Embryonic facial prominence (tissue), 1 donor: ENCODE measurements at regions not wholly inside any gene's neighbourhood (a gene's known extent, or its start where the extent isn't known, plus 50 kb on each side); places are given as distances from the start of the nearest gene placed in this dataset.
"Not testable (repeated sequence)": the region's sequence is repeated elsewhere in the genome, so short reads cannot be mapped to it uniquely, and the experiment has no call there.

Source experiments
- DNase-seq: peaks from one replicate; pipeline ENCODE4 v3.0.0-alpha.2; 2016; ENCODE audit errors: extremely low spot score

DNA sequence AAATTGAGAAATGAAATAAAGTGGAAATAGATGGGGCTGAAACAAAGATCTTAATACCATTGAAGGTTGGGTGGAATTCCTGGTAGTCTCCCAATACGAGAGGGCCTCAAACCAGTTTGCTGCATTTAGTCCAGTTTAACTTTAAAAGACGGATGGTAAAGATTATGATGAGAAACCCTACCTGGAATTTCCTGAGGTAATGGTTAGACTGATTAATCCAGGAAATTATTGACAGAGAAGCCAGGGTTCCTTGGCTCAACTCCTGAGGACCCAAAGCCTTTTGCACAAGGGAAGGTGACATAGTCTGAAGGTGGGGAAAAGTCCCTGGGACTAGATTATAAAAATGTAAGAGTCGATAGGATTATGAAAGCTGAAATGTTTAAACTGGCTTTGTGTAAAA lies 133.2 kb upstream of the SLITRK5 start:
- DNase-seq, result no peak

DNA sequence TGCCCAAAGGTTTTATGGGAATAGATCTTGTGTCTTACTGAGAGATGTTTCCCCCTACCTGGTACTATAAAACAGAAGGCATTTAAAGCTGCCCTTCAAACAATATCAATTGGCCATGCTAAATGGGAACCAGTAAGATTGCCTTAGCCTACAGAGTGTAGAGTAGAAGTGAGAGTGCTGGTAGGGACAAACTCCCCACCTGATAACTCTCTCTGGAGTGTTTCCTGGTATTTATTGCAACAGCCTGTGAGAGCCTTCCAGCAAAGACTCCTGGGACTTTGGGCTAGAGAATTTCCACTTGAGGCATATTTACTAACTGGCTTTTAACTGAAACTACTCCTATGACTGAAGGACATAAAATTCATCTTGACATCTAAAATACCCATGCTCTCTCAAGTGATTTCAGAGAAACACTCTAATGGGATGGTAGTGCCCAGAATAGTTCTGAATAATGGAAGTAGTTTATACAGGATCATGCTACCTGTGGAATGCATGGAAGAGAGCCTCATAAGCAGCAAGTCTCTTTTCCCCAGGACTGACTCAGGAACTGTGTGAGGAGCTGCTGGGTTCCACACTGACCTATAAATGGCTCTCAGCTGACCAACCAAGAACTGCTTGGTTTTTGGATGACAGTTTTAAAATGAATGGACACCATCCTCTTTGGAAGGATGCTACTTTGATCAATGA lies 132.7 kb upstream of the SLITRK5 start:
- no peak for DNase-seq

DNA sequence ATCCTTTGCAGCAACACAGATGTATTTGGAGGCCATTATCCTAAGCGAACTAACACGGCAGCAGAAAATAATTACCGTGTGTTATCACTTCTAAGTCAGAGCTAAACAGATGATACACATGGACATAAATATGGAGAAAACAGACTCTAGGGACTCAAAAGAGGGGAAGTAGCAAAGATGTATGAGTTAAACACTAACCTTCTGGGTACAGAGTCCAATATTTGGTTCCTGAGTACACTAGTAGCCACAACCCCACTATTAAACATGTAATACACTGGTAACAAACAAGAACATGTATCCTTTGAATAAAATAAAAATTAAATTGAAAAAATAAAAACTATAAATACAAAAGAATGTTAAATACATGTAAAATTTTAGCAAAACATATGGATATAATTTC lies 118.0 kb upstream of the SLITRK5 start:
- no peak for DNase-seq

DNA sequence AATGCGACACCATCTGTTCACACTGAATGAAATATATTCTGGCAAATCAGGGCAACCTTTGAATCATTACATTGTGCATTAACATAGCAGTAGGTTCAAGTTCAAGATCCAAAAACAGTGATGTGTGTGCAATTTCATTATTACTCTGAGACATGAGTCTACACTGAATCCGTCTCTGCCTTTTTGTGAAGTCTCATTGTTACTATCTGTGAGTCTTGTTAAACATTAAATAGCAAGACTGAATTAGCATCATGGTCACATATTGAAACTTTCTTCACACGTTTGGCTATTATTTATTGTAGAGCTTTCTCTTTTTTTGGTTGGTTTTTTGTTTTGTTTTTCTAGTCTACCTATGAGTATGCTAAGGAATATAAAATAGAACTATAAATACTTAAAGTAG lies 117.1 kb upstream of the SLITRK5 start:
- no peak for DNase-seq

DNA sequence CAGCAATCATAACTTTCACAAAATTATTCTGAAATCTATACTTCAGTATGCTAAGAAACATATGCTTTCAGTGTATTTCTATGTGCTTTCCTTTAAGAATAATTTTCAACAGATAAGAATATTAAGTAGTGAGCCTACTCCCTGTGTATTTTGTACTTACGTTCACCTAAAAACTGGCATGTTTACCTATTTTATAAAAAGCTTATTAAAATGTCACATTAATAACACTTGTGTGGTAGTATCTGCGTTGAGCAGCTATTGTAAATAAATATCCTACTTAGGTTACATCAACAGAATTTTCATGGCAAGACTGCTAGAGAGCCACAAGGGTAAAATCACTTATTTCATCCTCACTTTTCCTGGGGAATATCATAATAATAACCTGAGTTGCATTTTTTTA lies 113.4 kb upstream of the SLITRK5 start:
- DNase-seq, result no peak

DNA sequence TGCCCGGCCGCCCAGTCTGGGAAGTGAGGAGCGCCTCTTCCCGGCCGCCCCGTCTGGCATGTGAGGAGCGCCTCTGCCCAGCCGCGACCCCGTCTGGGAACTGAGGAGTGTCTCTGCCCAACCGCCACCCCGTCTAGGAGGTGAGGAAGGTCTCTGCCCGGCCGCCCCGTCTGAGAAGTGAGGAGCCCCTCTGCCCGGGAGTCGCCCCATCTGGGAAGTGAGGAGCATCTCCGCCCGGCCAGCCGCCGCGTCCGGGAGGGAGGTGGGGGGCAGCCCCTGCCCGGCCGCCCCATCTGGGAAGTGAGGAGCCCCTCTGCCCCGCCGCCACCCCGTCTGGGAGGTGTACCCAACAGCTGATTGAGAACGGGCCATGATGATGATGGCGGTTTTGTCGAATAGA lies 109.6 kb upstream of the SLITRK5 start:
- not testable (repeated sequence) for DNase-seq

DNA sequence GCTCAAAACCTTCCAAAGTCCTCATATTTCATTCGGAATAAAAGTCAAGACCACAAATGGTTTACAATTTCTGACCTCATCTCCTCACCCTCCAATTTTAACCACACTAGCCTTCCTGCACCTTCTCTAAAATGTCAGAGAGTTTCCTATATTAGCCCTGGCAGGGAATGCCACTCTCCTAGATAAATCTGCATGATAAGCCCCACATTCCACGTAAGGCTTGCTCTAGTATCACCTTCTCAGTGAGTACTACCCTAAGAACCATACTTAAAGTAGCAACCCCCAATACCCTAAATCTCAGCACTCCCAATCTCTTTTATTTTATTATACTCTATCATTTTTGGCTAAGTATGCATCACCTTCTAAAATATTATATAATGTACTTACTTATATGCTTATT lies 100.5 kb upstream of the SLITRK5 start:
- DNase-seq, result no peak

DNA sequence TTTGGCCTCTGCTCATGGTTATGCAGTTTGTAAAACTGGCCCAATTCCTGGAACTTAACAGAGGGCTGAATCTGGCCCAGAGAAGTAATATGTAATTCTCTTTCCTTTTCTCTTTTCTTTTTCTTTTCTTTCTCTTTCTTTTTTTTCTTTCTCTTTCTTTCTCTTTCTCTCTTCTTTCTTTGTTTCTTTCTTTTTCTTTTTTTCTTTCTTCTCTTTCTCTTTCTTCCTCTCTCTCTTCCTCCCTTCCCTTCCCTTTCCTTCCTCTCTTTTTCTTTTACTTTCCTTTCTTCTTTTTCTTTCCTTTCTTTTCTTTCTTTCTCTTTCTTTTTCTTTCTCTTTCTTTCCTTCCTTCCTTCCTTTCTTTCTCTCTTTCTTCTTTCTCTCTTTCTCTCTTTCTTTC lies 88.8 kb upstream of the SLITRK5 start:
- no peak for DNase-seq

DNA sequence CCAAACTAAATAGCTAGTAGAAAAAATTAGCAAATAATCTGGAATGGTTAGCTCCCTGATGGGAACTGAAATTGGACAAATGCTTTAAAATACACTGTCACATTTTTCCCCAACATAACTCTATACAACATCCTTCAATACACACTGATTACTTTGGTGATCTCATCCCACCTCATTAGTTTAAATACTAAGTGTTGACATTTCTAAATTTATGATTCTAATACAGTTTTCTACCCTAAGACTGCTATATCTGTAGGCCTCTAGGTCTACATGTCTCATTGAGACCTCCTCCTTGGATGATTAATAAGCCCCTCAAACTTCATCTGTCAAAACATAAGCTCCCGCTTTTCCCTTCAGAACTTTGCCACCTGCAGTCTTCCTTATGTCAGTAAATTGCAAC lies 80.7 kb upstream of the SLITRK5 start:
- DNase-seq, result no peak

DNA sequence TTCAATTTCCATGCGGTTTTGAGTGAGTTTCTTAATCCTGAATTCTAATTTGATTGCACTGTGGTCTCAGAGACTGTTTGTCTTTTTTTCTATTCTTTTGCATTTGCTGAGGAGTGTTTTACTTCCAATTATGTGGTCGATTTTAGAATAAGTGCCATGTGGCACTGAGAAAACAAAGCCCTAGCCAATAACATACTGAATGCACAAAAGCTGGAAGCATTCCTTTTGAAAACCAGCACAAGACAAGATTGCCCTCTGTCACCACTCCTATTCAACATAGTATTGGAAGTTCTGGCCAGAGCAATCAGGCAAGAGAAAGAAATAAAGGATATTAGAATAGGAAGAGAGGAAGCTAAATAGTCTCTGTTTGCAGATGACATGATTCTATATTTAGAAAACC lies 66.7 kb upstream of the SLITRK5 start:
- DNase-seq, result not testable (repeated sequence)

DNA sequence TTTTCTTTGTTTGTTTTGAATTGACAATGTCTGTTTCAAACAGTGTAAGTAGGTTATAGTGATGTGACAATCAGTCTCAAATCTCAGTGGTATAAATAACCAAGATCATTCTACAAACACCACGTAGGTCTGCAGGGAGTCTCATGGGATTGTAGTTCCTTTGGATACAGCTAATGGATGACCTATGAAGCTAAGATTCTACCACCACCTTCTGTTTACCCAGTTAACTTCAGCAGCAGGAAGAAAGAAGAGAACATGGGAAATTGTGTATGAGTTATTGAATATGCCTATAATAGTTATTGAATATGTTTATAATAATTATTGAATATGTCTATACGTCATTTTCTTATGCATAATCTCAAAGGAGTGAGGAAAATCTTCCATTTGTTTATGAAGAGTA lies 63.9 kb upstream of the SLITRK5 start:
- DNase-seq, result no peak

DNA sequence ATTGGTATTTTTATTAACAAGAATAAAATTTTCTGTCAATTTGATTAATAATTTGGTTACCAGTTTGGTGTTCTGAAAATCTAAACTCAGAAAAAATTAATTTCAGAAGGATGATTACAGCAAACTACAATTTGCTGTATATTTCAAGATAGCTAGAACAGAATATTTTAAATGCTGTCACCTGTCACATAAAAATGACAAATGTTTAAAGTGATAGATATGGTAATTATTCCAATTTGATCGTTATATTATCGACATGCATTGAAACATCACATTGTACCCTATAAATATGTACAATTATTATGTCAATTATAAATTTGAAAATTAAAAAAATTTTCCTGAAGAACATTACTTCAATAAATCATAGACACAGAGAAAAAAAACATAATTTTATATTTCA lies 56.9 kb upstream of the SLITRK5 start:
- no peak for DNase-seq
